ENCODE measurements at regions not wholly inside any gene's neighbourhood (a gene's known extent, or its start where the extent isn't known, plus 50 kb on each side); places are given as distances from the start of the nearest gene placed in this dataset.

- no peak for DNase-seq (ENCODE audit: low spot score)
These were observed 1162.8 kb upstream of the PRKX start for GRCh38 chrX:4876268-4876667.

GRCh38 chrX:4851534-4851933 lies 1138.1 kb upstream of the PRKX start:
- DNase-seq (ENCODE audit: low spot score) = no peak

- DNase-seq (ENCODE audit: low spot score) = peak; percentile 66
These were observed 1136.9 kb upstream of the PRKX start for GRCh38 chrX:4850312-4850711.

GRCh38 chrX:4844376-4844775 lies 1130.9 kb upstream of the PRKX start:
- DNase-seq (ENCODE audit: low spot score) = no peak

GRCh38 chrX:4841216-4841745 lies 1127.8 kb upstream of the PRKX start:
- DNase-seq (ENCODE audit: low spot score) = no peak

- DNase-seq (ENCODE audit: low spot score) = no peak
These were observed 1118.1 kb upstream of the PRKX start for GRCh38 chrX:4831574-4831973.

GRCh38 chrX:4830880-4831557 lies 1117.6 kb upstream of the PRKX start:
- DNase-seq (ENCODE audit: low spot score) = no peak

- DNase-seq (ENCODE audit: low spot score) = peak; percentile 0
These were observed 1112.1 kb upstream of the PRKX start for GRCh38 chrX:4825550-4825949.

- DNase-seq (ENCODE audit: low spot score) = no peak
These were observed 1096.1 kb upstream of the PRKX start for GRCh38 chrX:4809571-4809970.

- DNase-seq (ENCODE audit: low spot score) = no peak
These were observed 1092.1 kb upstream of the PRKX start for GRCh38 chrX:4805502-4805901.

GRCh38 chrX:4800756-4801155 lies 1087.3 kb upstream of the PRKX start:
- DNase-seq (ENCODE audit: low spot score) = no peak

GRCh38 chrX:4787971-4788370 lies 1074.5 kb upstream of the PRKX start:
- no peak for DNase-seq (ENCODE audit: low spot score)

- no peak for DNase-seq (ENCODE audit: low spot score)
These were observed 1051.4 kb upstream of the PRKX start for GRCh38 chrX:4764888-4765287.

- no peak for DNase-seq (ENCODE audit: low spot score)
These were observed 1048.7 kb upstream of the PRKX start for GRCh38 chrX:4762196-4762595.

- DNase-seq (ENCODE audit: low spot score) = no peak
These were observed 1041.6 kb upstream of the PRKX start for GRCh38 chrX:4754878-4755604.

- DNase-seq (ENCODE audit: low spot score) = no peak
These were observed 1027.6 kb upstream of the PRKX start for GRCh38 chrX:4741024-4741423.

GRCh38 chrX:4735299-4735698 lies 1021.9 kb upstream of the PRKX start:
- no peak for DNase-seq (ENCODE audit: low spot score)

GRCh38 chrX:4710618-4711433 lies 997.4 kb upstream of the PRKX start:
- DNase-seq (ENCODE audit: low spot score) = no peak

GRCh38 chrX:4708970-4709760 lies 995.7 kb upstream of the PRKX start:
- DNase-seq (ENCODE audit: low spot score) = no peak

GRCh38 chrX:4706961-4707360 lies 993.5 kb upstream of the PRKX start:
- DNase-seq (ENCODE audit: low spot score) = no peak

- no peak for DNase-seq (ENCODE audit: low spot score)
These were observed 977.1 kb upstream of the PRKX start for GRCh38 chrX:4690521-4690920.

- no peak for DNase-seq (ENCODE audit: low spot score)
These were observed 969.2 kb upstream of the PRKX start for GRCh38 chrX:4682636-4683035.

Data from putamen (tissue), 1 donor.